GM21390 (cell line): ENCODE measurements at regions not wholly inside any gene's neighbourhood (a gene's known extent, or its start where the extent isn't known, plus 50 kb on each side); places are given as distances from the start of the nearest gene placed in this dataset.

Experiments
- ATAC-seq: cut with Tn5 transposase; IDR thresholded peaks from one replicate; pipeline ENCODE4 v1.9.1; 2021; ENCODE audit not compliant: unreplicated experiment

GRCh38 chr10:33126742-33127141 is 168.7 kb upstream of the ITGB1 start:
- ATAC-seq, result no peak

- peak; percentile 56 for ATAC-seq
These were observed 167.8 kb upstream of the ITGB1 start for GRCh38 chr10:33125522-33126517.

GRCh38 chr10:33125111-33125510 is 167.1 kb upstream of the ITGB1 start:
- ATAC-seq, result no peak

GRCh38 chr10:33123680-33124079 is 165.7 kb upstream of the ITGB1 start:
- no peak for ATAC-seq

GRCh38 chr10:33122014-33122809 is 164.2 kb upstream of the ITGB1 start:
- ATAC-seq, result no peak

- peak; percentile 65 for ATAC-seq
These were observed 162.7 kb upstream of the ITGB1 start for GRCh38 chr10:33120700-33121099.

- ATAC-seq, result no peak
These were observed 162.2 kb upstream of the ITGB1 start for GRCh38 chr10:33120275-33120674.

GRCh38 chr10:33117816-33118215 is 159.8 kb upstream of the ITGB1 start:
- no peak for ATAC-seq

GRCh38 chr10:33117230-33117629 is 159.2 kb upstream of the ITGB1 start:
- no peak for ATAC-seq

- ATAC-seq, result no peak
These were observed 158.0 kb upstream of the ITGB1 start for GRCh38 chr10:33115738-33116719.

- ATAC-seq, result no peak
These were observed 156.5 kb upstream of the ITGB1 start for GRCh38 chr10:33114451-33114952.

- no peak for ATAC-seq
These were observed 155.4 kb upstream of the ITGB1 start for GRCh38 chr10:33113466-33113865.

- ATAC-seq, result no peak
These were observed 154.9 kb upstream of the ITGB1 start for GRCh38 chr10:33112831-33113455.

- ATAC-seq, result no peak
These were observed 153.5 kb upstream of the ITGB1 start for GRCh38 chr10:33111488-33112051.

- ATAC-seq, result no peak
These were observed 151.9 kb upstream of the ITGB1 start for GRCh38 chr10:33109788-33110469.

GRCh38 chr10:33109384-33109783 is 151.4 kb upstream of the ITGB1 start:
- no peak for ATAC-seq

GRCh38 chr10:33107953-33108352 is 149.9 kb upstream of the ITGB1 start:
- ATAC-seq, result no peak

- ATAC-seq, result no peak
These were observed 148.7 kb upstream of the ITGB1 start for GRCh38 chr10:33106767-33107166.

GRCh38 chr10:33103863-33104379 is 145.9 kb upstream of the ITGB1 start:
- no peak for ATAC-seq
